CD1c-positive myeloid dendritic cell (primary cell): ENCODE measurements at regions not wholly inside any gene's neighbourhood (a gene's known extent, or its start where the extent isn't known, plus 50 kb on each side); places are given as distances from the start of the nearest gene placed in this dataset.
"Not testable (repeated sequence)": the region's sequence is repeated elsewhere in the genome, so short reads cannot be mapped to it uniquely, and the experiment has no call there.

Source experiments
- DNase-seq: peaks from one replicate; pipeline ENCODE4 v3.0.0-alpha.2; 2016; ENCODE audit errors: extremely low spot score

- DNase-seq: no peak
Measured at GRCh38 chr6:22748681-22749080, 179.3 kb downstream of the HDGFL1 start.

DNA sequence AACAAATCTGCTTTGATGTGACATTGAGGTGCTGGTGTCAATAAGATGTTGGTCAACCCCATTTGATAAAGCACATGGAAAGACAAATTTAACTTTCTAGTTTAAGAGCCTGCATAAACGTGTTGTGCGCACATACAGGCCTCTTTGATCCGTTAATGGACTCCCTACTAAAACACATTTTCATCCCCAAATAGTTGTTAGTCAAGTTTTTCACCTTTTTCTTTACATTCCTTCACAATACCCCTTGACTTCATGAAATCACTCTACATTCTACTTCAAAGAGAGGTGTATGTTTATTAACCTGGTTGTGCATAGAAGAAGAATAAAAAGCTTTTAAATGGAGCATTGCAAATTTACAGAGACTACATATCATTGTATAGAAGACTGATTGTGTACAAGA lies 180.3 kb downstream of the HDGFL1 start:
- DNase-seq: no peak

DNA sequence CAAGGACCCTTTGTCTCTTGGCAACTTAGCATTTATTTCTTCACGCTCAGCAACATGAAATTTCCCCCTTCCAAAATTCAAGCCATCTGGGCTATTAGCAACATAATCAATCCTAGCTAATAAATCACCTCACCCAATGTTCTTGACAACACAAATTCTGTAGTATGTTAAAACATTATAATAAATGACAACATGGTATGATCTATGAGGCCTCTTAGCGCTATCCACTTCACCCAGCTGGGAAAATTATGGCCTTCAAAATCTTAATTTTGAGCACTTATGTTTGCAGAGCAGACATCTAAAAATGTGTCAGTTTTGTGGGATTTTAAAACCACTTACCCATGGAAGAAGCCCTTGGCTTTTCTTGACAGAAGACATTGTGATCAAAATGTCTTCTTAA lies 181.9 kb downstream of the HDGFL1 start:
- DNase-seq: no peak

- no peak for DNase-seq
Measured at GRCh38 chr6:22752522-22752921, 183.2 kb downstream of the HDGFL1 start.

DNA sequence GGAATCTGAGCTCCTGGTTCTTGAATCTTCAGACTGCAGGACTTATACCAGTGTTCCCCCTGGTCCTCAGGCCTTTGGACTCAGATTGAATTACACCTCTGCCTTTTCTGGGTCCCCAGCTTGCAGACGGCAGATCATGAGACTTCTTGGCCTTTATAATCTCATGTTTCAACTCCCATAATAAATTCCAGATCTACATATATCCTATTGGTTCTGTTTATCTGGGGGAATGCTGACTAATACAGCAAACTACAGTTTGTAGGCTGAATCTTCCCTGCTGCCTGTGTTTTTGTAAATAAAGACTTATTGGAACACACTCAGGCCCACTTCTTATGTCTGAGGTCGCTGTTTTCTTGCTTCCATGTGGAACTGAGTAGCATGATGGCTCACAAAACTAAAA lies 184.7 kb downstream of the HDGFL1 start:
- DNase-seq: no peak

- no peak for DNase-seq
Measured at GRCh38 chr6:22755605-22756004, 186.2 kb downstream of the HDGFL1 start.

- no peak for DNase-seq
Measured at GRCh38 chr6:22756365-22756764, 187.0 kb downstream of the HDGFL1 start.

GRCh38 chr6:22764496-22764895 lies 195.1 kb downstream of the HDGFL1 start:
- no peak for DNase-seq

DNA sequence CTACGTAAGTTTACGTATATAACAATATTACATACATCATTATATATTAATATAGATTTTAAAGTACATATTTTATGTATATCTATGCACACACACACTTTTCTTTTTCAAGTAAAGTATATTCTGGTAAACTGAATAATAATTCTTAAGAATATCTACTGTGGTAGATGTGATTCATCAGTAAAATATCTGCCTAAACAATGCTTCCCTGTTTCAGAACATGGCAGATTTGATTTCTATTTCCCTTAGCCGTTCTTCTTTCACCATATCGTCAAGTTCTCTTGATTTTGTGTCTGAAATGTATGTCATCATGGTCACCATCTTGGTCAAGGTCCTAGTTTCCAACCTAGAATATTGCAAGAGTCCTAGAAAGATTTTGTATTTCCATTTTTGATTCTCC lies 195.6 kb downstream of the HDGFL1 start:
- no peak for DNase-seq

GRCh38 chr6:22766979-22767378 lies 197.6 kb downstream of the HDGFL1 start:
- no peak for DNase-seq

- no peak for DNase-seq
Measured at GRCh38 chr6:22770054-22770453, 200.7 kb downstream of the HDGFL1 start.

DNA sequence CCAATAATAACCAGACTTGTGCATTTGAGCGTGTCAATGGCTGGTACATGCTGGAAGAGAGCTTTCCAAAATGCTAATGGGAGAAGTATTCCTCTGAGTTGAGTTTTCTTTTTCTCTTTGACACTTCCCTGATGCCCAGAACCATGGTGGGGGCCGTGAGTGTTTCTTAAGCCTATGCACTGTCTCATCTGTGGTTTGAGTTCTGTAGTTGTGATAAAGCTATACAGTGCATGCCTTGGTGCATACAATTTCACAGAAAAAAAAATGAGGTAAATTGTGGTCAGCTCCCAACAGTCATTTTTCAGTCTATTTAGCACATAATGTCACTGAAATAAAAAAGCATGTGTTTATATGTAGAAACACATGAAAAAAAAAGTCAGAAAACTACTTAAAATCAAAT lies 204.8 kb downstream of the HDGFL1 start:
- DNase-seq: no peak

- DNase-seq: not testable (repeated sequence)
Measured at GRCh38 chr6:22778438-22778837, 209.1 kb downstream of the HDGFL1 start.

DNA sequence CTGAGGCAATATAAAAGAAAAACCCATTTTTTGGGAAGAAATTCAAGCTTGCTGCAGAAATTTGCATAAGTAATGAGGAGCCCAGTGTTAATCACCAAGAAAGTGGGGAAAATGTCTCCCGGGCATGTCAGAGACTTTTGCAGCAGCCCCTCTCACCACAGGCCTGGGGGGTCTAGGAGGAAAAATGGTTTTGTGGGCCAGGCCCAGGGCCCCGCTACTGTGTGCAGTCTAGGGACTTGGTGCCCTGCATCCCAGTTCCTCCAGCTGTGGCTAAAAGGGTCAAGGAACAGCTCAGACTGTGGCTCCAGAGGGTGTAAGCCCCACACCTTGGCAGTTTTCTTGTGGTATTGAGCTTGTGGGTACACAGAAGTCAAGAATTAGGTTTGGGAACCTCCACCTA lies 209.7 kb downstream of the HDGFL1 start:
- DNase-seq: no peak

- no peak for DNase-seq
Measured at GRCh38 chr6:22783931-22784330, 214.6 kb downstream of the HDGFL1 start.

DNA sequence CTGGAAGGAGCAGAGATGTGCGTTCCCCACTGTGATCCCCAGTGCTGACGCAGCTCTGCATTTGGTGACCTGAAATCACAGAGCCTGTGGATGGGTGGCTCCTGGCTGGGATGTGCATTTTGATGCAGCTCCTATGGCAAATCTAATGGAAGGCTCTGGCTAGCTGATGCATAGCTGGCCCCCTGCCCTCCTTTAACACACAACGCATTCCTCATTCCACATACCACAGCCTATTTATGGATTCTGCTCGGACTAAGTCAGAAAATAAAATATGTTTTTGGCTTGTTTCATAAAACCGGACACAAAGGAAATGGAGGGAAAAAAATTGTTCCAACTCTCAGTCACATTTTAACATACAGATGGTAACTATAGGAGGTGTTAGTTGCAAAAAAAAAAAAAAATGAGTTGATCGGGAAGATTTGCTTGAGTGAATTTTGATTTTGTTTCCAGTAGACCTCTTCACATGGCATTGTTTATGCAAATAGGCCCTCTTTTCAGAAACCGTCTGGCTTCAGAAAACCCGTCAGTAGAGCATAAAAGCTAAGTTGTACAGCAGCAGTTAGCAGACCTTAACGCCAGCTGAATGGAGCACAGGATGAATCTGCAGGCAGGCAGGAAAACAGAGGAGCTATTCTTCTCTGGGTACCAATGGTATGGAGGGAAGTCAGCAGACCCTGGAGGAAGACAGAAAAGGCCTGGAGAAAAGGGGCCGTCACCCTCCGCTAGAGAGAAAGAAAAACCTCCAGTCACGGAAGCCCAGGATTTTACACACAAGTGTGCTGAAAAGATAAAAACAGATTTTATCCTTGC lies 215.4 kb downstream of the HDGFL1 start:
- no peak for DNase-seq

GRCh38 chr6:22788038-22788437 lies 218.7 kb downstream of the HDGFL1 start:
- no peak for DNase-seq

DNA sequence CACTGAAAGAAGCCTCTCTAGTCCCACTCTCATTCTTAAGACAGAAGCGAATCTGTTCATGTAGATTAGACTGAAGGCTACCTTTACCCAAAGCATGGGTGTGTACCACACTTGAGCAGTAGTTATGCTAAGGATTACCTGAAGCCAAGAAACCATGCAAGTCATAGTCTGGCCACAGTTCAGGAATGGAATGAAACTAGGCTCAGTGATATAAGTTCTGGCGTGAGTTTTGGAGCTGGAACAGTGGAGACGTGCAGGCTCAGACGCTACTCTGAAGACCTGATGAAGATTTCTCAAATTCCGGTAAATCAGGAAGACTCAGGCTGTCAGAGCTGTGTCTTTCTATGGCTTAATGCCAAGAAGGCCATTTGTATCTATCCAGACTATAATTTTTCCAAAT lies 219.9 kb downstream of the HDGFL1 start:
- no peak for DNase-seq

GRCh38 chr6:22794844-22795243 lies 225.5 kb downstream of the HDGFL1 start:
- no peak for DNase-seq

DNA sequence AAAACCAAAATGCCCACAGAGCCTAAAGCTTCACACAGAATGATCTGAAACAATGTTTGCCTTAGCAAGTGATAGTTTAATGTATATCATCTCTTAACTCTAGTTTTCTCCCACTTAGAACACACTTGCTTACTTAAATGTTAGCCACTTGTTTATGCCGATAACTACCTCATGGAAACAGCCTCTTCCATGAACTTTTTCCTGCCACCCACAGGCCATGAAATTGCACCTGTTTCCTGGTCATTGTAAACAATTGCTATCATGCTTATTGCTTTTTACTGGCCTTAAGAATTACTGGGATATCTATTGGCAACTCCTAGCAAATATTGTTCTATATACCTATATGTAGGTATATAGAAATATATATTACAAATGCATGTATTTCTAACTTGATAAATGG lies 231.1 kb downstream of the HDGFL1 start:
- DNase-seq: no peak

DNA sequence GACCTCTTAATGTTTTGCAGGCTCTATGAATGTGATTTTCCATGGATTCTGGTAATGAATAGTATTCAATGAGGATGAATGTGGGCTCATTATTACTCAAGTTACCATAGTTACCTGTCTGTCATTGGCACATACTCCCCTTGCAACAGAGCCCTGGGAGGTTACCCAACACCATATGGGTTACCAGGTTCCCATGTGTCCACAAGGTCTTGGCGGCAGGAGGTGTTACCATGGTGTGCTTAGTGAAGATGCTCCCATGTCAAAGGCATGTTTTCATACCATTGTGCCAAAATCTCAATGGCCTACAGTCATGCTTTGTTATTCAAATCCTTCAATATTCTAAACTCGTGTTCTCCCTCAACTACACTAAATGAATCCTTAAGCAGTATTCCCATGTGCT lies 232.5 kb downstream of the HDGFL1 start:
- no peak for DNase-seq

- no peak for DNase-seq
Measured at GRCh38 chr6:22804620-22805261, 235.4 kb downstream of the HDGFL1 start.

DNA sequence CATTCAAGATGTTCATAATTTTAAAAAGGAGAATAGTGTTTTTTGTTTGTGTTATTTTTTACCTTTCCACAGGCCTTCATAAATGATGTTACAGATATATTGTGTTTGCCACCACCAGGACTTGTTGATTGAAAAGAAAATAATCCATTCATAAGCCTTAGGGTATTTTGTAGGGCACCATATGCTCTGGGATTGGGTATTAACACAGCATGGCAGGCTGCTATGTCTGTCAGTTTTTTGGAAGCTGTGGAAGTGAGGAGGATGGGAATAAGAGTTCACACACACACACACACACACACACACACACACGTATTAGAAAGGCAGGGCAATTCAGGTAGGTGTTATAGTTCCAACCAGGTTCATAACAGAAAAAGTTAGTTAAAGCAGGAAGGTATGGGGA lies 237.9 kb downstream of the HDGFL1 start:
- no peak for DNase-seq

DNA sequence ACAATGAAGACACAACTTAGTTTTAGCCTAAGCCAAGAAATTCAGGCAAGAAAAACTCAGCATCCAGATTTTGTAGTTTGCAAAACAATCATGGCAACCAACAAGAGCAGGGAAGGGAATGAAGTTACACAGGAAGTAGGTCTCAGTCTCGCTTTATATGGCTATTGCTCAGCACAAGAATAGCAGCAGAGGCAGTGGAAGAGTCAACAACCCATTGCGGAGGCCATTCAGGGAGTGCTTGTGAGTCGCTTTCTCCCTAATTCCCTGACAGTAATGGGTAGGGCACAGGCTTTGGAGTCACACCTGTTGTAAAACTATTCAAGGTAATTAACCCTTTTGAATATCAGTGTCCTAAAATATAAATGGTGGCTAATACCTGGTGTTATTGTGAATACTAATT lies 238.5 kb downstream of the HDGFL1 start:
- DNase-seq: no peak
